ENCODE measurements at regions not wholly inside any gene's neighbourhood (a gene's known extent, or its start where the extent isn't known, plus 50 kb on each side); places are given as distances from the start of the nearest gene placed in this dataset.
A peak's percentile ranks its signal among the peaks of the same experiment; 100 is the strongest.
"Not testable (repeated sequence)": the region's sequence is repeated elsewhere in the genome, so short reads cannot be mapped to it uniquely, and the experiment has no call there.

GRCh38 chr21:18553786-18554185 is 150.2 kb upstream of the TMPRSS15 start:
- no peak for DNase-seq

- not testable (repeated sequence) for DNase-seq
These were observed 164.2 kb upstream of the TMPRSS15 start for GRCh38 chr21:18567770-18568169.

- no peak for DNase-seq
These were observed 184.5 kb upstream of the TMPRSS15 start for GRCh38 chr21:18588001-18588662.

- no peak for DNase-seq
These were observed 197.6 kb upstream of the TMPRSS15 start for GRCh38 chr21:18601146-18601545.

DNA sequence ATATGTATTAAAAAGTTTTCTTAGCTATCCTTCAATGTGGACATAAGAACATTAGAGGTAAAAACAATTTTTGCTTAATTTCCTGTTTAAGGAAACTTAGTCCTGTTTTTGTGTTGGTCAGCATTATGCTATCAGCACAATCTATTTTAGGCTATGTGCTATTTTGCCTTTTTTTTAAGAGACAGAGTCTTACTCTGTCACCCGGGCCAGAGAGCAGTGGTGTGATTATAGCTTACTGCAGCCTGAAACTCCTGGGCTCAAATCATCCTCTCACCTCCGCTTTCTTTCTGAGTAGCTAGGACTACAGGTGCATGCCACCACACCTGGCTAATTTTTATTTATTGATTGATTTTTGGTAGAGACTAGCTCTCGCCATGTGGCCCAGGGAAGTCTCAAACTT is 199.1 kb upstream of the TMPRSS15 start:
- no peak for DNase-seq

GRCh38 chr21:18603261-18603660 is 199.7 kb upstream of the TMPRSS15 start:
- no peak for DNase-seq

- DNase-seq = no peak
These were observed 200.4 kb upstream of the TMPRSS15 start for GRCh38 chr21:18603980-18604379.

DNA sequence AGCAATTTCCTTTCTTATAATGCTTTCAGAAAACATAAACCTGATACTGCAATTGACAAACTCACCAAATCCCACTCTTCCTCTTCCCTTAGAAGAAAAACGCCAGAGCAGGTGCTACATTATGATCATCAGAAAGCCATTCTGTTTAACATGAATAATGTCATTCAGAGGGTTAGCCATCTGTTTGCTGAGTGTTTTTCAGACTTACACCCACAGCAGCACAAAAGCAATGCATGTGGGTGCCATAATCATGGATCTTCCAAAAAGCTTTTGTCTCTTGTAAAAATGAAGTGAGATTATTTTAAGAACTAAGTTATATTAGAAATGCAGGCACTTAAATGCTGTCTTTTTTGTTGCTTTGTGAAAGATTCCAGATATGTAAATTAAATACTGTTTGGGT is 204.6 kb upstream of the TMPRSS15 start:
- peak; percentile 71 for DNase-seq

GRCh38 chr21:18614303-18614702 is 210.7 kb upstream of the TMPRSS15 start:
- DNase-seq = no peak

DNA sequence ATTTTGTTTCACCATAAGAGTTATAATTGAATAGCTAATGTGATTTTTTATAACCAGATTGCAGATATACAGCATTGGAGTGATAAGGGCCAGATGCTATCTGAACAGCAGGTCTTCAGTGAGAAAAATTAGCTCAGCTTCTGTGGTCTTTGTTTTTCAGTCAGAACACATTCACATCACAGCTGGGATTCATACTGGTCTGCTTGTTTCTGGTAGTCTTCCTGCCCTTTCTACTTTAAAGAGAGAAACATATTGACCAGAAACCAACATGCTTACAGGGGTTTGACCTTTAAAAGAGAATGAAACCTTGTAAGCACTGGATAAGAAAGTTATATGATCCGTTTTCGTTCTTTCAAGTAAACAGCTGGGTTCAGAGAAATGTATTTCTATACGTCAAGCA is 213.7 kb upstream of the TMPRSS15 start:
- no peak for DNase-seq

- DNase-seq = no peak
These were observed 216.9 kb upstream of the TMPRSS15 start for GRCh38 chr21:18620436-18620835.

GRCh38 chr21:18622383-18622782 is 218.8 kb upstream of the TMPRSS15 start:
- no peak for DNase-seq

- no peak for DNase-seq
These were observed 226.9 kb upstream of the TMPRSS15 start for GRCh38 chr21:18630446-18630845.

GRCh38 chr21:18636897-18637296 is 233.3 kb upstream of the TMPRSS15 start:
- DNase-seq = no peak

DNA sequence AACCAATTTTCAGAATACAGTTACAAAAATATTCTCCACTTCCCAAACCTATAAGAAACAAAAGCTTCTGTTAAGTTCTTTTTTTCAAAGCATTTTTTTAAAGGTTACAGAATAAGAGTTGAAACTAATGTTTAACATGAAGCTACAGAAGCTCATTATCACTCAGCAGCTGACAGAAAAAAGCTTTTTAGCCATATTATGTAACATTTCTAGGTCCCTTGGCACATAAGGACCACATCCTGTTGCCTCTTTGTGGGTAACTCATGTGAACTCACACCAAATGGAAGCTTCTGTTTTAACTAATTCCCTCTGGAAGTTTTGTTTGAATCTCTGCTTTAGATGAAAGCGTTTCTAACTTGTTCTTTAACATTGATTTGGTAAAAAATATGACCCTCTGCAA is 242.5 kb upstream of the TMPRSS15 start:
- DNase-seq = peak; percentile 74

DNA sequence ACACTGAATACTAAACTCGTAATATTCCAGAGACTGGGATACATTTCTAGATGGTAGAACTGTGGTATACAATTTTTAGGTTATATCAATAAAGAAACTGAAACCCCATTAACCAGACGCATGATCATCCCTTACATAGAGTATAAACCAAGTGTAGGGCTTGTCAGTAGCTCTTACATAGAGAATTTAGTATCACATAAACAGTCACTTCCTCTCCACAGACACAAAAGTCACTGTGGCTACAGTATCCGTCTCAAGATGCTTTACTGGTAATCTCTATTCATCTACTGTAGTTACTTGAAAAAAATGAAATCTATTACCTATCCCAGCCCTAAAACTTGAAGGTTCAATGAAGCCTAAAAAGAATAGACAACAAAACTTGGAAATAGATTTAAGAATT is 252.3 kb upstream of the TMPRSS15 start:
- DNase-seq = no peak

DNA sequence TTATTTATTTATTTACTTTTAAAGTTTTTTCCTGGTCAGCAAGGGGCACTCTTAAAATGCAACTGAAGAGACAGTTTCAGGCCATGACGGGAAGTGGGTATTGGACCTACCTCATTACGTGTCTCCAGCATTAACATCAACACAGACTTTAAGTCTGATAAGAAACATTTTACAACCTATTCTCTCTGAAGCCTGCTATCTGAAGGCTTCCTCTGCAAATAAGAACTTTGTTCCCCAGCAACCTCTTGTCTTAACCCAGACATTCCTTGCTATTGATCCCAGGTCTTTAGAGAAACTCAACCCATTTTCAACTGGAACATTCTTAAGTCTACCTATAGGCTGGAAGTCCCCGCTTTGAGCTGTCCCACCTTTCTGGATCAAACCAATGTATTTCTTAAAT is 258.3 kb upstream of the TMPRSS15 start:
- no peak for DNase-seq

GRCh38 chr21:18663663-18664062 is 260.1 kb upstream of the TMPRSS15 start:
- no peak for DNase-seq

DNA sequence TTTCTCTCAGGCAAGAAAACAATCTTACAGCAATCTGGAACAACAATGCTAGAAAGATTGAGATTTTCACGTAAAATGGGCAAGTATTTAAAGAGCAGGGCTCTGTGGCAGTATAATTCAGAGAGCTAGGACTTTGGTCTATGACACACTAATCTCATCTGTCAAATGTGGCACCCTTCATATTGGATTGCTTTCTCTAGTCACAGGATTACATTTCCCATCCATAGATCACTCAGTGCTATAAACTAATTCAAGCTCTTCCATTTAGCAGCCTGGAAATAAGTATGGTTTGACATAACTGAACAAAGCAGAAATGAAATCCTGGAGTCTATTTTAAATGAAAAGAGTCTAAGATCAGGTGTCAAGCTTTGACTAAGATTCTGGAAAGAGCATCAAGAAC is 263.1 kb upstream of the TMPRSS15 start:
- no peak for DNase-seq

- DNase-seq = no peak
These were observed 270.2 kb upstream of the TMPRSS15 start for GRCh38 chr21:18673789-18674188.

DNA sequence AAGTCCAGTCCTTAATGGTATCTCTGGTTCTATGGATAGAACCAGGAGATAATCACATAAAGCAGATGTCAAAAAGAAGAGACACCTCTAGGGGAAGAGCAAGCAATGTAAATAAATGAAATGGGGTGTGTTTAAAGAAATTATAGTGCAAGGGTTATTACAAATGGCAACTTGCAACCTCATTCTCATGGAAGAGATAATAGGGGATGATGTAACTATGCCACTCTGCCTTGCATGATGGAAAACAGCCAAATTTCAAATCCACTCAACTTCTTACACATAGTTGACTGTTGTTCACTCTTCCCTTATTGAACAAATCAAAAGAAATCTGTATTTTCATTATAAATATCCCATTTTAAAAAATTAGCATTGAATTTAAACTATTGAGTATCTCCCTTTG is 274.0 kb upstream of the TMPRSS15 start:
- no peak for DNase-seq

DNA sequence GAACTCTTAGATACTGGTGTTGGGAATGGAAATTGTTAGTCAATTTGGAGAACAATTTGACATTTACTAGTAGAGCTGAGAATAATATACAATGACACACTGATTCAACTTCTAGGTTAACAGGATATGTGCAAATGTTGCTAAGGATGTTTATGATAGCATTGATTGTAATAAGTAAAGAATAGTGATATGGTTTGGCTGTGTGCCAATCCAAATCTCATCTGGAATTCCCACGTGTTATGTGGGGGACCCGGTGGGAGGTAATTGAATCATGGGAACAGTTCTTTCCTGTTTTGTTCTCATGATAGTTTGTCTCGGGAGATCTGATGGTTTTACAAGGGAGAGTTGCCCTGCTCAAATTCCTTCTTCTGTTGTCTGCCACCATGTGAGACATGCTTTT is 302.4 kb upstream of the TMPRSS15 start:
- DNase-seq = no peak

DNA sequence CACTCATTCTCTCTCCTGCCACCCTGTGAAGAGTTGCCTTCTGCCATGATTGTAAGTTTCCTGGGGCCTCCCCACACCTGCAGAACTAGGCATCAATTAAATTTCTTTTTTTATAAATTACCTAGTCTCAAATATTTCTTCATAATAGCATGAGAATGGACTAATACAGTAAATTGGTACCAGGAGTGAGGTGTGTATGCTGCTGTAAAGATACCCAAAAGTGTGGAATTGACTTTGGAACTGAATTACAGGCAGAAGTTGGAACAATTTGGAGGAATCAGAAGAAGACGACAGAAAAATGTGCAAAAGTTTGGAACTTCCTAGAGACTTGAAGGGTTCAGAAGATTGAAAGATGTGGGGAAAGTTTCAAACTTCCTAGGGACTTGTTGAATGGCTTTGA is 308.1 kb upstream of the TMPRSS15 start:
- no peak for DNase-seq

- no peak for DNase-seq
These were observed 312.0 kb upstream of the TMPRSS15 start for GRCh38 chr21:18715606-18716005.

- DNase-seq = peak; percentile 61
These were observed 313.1 kb upstream of the TMPRSS15 start for GRCh38 chr21:18716578-18717138.

All from NCI-H1436 treated with DMSO at 0.1 percent for 48 hours (cell line).